Right cardiac atrium (tissue), 5 donors: ENCODE measurements at regions not wholly inside any gene's neighbourhood (a gene's known extent, or its start where the extent isn't known, plus 50 kb on each side); places are given as distances from the start of the nearest gene placed in this dataset.
A peak's percentile ranks its signal among the peaks of the same experiment; 100 is the strongest.

ENCODE experiments used
- ATAC-seq, 2 donors: fragments of 200-7000 bp; cut with Tn5 transposase; one replicate each; pipeline versions ENCODE4 v1.8.0 to v1.9.1; 2020; ENCODE audit warnings: moderate library complexity in 2 of 2, mild to moderate bottlenecking in 1 of 2
- DNase-seq, 3 donors: peaks; one replicate each; pipeline ENCODE4 v3.0.0-alpha.2; 2020
- H3K27ac ChIP-seq: one replicate; pipeline ENCODE4 v1.5.1; 2013; ENCODE audit warnings: mild to moderate bottlenecking, low read length, control low read depth, moderate library complexity
- H3K27me3 ChIP-seq: one replicate; pipeline ENCODE4 v1.6.1; 2013; ENCODE audit not compliant: control insufficient read depth, insufficient read depth
- H3K4me1 ChIP-seq: one replicate; pipeline ENCODE4 v1.6.1; 2013; ENCODE audit warnings: low read length; ENCODE audit not compliant: control insufficient read depth, insufficient read depth
- H3K4me3 ChIP-seq: one replicate; pipeline ENCODE4 v1.5.1; 2013; ENCODE audit warnings: low read length, control low read depth
- H3K9me3 ChIP-seq: one replicate; pipeline ENCODE4 v1.6.1; 2013; ENCODE audit warnings: low read length; ENCODE audit not compliant: control insufficient read depth
- WGBS: extraction: QIAGEN DNeasy Blood & Tissue Kit; methylation state at CpG from one replicate; pipeline ENCODE4 v1.1.7; 2013; 5-methylcytosine and 5-hydroxymethylcytosine counted together
- intact Hi-C, 4 donors: fragments of 100-400 bp; cut with DNase I; formaldehyde crosslinking; loops; one replicate each; pipeline versions ENCODE4 v1.11.0 to v1.14.0; 2022 to 2023
- donor health status: healthy with polysubstance abuse.
- donor health status: DM: no; HTN: yes; CAD: no.
- donor health status: DM: no; HTN: no; CAD: no.
- donor health status: DM: no; HTN: yes; CAD: no; lungs with severe emphysema.
- donor health status: DM: yes; HTN: yes; CAD: no.

DNA sequence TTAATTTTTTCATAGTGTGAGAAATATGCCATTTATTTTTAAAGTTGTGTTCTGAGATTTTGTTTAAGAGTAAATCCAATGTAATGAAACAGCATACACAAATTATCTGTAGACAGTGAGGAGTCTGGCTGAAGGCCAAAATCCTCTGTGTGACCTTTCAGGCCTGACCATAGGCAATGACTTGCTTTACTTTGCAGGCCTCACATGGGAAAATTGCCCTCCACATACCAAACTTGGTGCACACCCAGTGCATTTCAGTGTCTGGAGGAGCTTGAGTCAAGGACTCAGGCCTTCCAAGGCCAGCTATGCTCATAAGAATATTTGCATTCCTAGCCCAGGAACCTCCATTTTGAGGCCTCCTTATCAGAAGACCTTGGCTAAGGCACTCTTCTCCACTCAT lies 430.1 kb downstream of the GABRG1 start:
- DNase-seq: no peak
- H3K4me3 ChIP-seq: no peak overlapping the region
- intact Hi-C loops: no loop called here
- no peaks in the 10 kb centered on the region for H3K4me1 ChIP-seq
- no peak for ATAC-seq
- H3K27ac ChIP-seq: no peak overlapping the region
- no peaks in the 10 kb centered on the region for H3K27me3 ChIP-seq
- H3K9me3 ChIP-seq: no peaks in the 10 kb centered on the region

DNA sequence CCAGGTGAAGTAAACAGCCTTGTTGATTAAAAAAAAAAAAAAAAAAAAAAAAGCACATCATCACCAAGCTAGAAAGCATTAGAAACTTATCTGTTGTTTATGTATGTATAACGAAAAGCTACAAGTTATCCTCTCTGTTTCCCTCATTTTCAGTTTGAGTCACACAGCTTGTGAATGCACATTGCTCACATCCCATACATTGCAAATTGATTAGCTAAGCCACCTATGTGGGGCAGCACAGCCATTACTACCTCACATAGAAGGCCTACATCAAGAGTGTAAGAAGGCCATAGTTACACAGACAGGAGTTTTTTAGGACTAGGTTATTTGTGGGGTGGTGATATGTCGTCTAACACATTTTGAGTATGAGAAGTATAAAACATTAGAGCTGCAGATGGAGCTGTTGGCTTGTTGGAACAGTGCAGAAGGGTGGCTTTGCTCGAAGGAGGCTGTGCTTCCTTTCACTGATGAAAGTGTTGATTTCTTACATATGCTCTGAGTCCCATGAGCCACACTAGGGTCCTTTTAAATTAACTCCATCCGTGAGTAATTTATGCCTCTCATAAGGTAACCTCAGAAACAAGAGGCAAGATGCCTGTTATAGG lies 431.6 kb downstream of the GABRG1 start:
- Histone ChIP-seq H3K9me3 (no peaks in the 10 kb centered on the region), H3K27me3 (no peaks in the 10 kb centered on the region), H3K4me3 (no peak overlapping the region), H3K4me1 (no peaks in the 10 kb centered on the region), H3K27ac (no peak overlapping the region)
- ATAC-seq (no peak), DNase-seq (no peak)
- intact Hi-C loops: no loop called here
- 65% methylated on average over 4 of the region's 4 CpGs for WGBS

DNA sequence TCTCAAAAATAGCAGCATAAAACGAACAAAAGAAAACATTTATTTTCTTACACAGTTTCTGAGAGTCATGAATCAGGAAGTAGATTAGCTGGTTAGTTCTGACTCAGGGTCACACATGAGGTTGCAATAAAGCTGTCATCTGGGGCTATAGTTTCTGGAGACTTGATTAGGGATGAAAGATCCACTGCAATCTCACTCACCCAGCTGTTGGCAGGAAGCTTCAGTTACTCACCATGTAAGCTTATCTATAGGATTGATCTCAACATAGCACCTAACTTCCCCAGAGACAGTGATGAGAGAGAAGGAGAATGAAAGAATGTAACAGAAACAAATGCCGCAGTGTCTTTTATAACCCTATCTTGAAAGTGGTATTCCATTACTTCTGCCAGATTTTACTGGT lies 435.5 kb downstream of the GABRG1 start:
- ATAC-seq: no peak
- intact Hi-C loops: no loop called here
- H3K4me3 ChIP-seq: no peak overlapping the region
- H3K4me1 ChIP-seq: no peaks in the 10 kb centered on the region
- H3K27ac ChIP-seq: no peak overlapping the region
- 45% methylated on average over 2 of the region's 2 CpGs for WGBS
- no peak for DNase-seq
- no peaks in the 10 kb centered on the region for H3K9me3 ChIP-seq
- H3K27me3 ChIP-seq: no peaks in the 10 kb centered on the region

DNA sequence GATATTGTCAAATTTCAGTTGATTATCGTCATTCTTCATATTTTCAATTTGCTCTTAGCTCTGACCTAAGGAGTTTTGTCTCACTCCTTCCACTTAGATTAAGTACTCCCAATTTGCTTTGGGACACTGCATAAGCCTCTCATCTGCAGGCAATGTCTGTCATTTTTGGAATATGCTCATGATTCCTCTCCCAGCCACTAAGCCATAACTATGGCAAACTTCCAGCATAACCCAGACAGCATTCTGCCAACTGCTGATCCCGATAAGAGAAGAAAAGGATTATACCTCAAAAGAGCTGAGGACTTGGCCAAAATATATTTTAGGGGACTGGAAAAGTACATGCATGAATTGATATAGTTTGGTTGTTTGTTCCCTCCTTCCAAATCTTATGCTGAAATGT lies 444.4 kb downstream of the GABRG1 start:
- no peak overlapping the region for H3K4me3 ChIP-seq
- no peaks in the 10 kb centered on the region for H3K4me1 ChIP-seq
- H3K27me3 ChIP-seq: no peaks in the 10 kb centered on the region
- DNase-seq (no peak), ATAC-seq (no peak)
- no peak overlapping the region for H3K27ac ChIP-seq
- intact Hi-C loops: no loop called here
- 72% methylated on average over 2 of the region's 2 CpGs for WGBS
- H3K9me3 ChIP-seq: no peaks in the 10 kb centered on the region

DNA sequence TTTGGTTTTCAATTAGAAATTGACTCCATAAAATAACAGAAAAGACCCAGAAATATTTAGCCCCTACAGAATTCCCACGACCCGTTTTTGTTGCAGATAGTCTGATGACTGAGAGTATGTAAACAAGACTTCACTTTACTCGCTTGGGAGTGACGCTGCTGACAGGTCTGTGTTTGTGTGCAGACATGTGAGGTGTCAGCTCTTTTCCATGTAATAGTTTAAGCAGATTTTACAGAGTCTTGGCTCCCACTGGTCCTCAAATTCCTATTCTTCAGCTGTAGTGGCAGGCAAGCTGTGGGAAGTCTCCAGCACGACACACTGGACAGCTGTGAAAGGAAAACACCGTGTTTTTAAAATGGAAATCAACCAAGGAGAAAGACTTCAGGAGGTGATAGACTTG lies 455.7 kb downstream of the GABRG1 start:
- no peaks in the 10 kb centered on the region for H3K9me3 ChIP-seq
- DNase-seq: no peak
- no peak overlapping the region for H3K4me3 ChIP-seq
- H3K27ac ChIP-seq: no peak overlapping the region
- WGBS: 26% methylated on average over 6 of the region's 6 CpGs
- H3K4me1 ChIP-seq: peaks cover 2% of the 10 kb centered on the region
- ATAC-seq: peak in 1 of 2 donors; percentile 11
- H3K27me3 ChIP-seq: no peaks in the 10 kb centered on the region
- intact Hi-C loops: no loop called here

DNA sequence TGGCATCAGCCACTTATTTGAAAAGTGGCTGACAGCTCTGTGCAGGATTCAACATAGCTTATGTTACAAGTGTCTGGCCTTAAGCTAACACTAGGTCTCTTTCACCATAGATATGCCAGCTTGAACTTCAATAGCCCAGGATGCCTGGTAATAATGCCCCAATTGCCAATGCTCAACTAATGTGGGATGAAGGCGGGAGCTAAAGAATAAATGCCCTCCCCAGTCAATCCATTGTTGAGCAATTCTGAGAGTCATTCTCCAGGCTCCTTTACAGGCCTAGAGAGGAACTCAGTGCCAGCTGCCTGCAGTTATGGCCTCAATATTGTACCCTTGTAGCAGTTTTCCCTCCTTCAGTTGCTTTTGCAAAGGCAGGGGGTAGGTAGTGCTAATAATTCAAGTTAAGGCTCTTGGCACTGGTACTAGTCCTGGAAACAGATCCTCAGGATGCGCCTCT lies 460.2 kb downstream of the GABRG1 start:
- H3K27ac ChIP-seq: peak overlapping the region; percentile 36
- H3K4me3 ChIP-seq: no peak overlapping the region
- ATAC-seq (peak; percentile 64 to 89), DNase-seq (no peak)
- peaks cover 2% of the 10 kb centered on the region for H3K4me1 ChIP-seq
- intact Hi-C loops: no loop called here
- WGBS: 64% methylated on average over 2 of the region's 2 CpGs
- no peaks in the 10 kb centered on the region for H3K27me3 ChIP-seq
- H3K9me3 ChIP-seq: no peaks in the 10 kb centered on the region

DNA sequence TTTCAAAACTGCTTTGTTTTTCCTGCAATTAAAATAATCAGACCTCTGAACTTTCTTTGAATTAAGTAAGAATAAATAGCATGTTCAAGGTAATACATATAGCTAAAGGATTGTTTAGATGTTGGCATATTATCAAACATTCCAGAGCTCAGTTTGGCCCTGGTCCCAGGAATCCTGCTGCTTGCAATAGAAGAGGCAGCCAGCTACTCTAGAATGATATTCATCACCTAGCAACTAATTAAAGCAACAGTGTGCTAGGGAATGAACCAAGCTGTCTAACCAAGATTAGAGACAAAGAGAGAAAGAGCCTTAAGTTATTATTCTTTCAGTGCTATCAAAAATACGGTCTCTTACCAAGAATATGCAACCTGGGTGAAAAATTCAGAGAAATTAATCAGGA lies 460.9 kb downstream of the GABRG1 start:
- 12% methylated on average over 1 of the region's 1 CpG for WGBS
- intact Hi-C loops: no loop called here
- ATAC-seq (peak; percentile 92 to 98), DNase-seq (peak; percentile 39 to 73 (median 56))
- no peaks in the 10 kb centered on the region for H3K9me3 ChIP-seq
- no peak overlapping the region for H3K27ac ChIP-seq
- no peak overlapping the region for H3K4me3 ChIP-seq
- no peaks in the 10 kb centered on the region for H3K27me3 ChIP-seq
- peaks cover 2% of the 10 kb centered on the region for H3K4me1 ChIP-seq

DNA sequence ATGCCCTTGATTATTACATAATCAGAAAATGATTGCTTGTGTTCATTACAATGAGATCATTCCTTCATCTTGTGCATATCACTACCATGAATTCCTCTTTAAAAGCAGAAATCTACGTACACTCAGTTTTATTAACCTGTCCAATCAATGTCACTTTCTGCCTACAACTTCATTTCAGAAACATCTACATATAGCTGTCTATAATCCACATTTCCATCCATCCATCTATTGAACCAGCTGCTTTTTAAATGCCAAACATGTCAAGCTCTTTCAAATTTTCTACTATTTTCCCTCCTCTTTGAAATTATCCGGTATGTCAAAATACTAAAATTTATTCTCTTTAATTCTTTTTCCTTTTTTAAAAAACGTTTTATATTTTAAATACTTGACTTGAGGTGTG lies 462.0 kb downstream of the GABRG1 start:
- Histone ChIP-seq H3K4me3 (no peak overlapping the region), H3K27ac (no peak overlapping the region), H3K27me3 (no peaks in the 10 kb centered on the region), H3K4me1 (peaks cover 2% of the 10 kb centered on the region), H3K9me3 (no peaks in the 10 kb centered on the region)
- WGBS: 66% methylated on average over 3 of the region's 3 CpGs
- ATAC-seq (no peak), DNase-seq (no peak)
- intact Hi-C loops: no loop called here

DNA sequence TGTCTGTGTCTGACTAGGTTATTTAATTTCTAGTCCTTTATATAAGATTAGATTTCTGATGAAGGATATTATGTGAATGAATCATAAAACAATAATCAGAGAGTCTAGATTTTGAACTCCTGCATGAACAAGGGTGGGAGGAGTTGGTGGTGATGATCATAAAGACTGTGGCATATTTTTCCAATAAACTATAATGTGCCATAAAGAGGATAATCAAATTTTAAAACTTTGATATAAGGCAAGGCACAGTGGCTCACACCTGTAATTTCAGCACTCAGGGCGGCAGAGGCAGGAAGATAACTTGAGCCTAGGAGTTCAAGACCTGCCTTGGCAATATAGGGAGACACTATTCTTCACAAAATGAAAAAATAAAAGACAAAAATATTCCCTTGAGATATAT lies 473.3 kb downstream of the GABRG1 start:
- 89% methylated on average over 1 of the region's 1 CpG for WGBS
- H3K9me3 ChIP-seq: no peaks in the 10 kb centered on the region

DNA sequence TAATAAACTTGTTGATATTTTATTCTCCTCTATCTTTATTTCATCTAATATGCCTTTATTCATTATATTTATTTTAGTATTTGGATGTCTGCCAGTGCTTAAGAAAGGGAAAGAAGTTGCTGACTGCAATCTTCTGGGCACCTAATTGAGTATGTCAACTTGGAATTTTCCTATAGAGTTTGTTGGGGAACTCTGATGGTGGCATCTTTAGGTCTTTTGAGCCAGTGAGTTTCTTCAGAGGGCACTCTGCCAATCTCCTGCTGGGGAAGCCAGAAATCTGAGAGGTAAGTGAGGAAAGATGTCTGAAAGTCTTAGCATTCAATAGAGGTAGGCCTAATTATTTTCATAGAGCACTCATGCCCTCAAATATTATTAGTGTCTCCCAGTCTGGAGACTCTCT lies 475.0 kb downstream of the GABRG1 start:
- intact Hi-C loops: no loop called here
- Histone ChIP-seq H3K27ac (no peak overlapping the region), H3K4me3 (no peak overlapping the region), H3K27me3 (no peaks in the 10 kb centered on the region), H3K4me1 (no peaks in the 10 kb centered on the region), H3K9me3 (no peaks in the 10 kb centered on the region)
- ATAC-seq (no peak), DNase-seq (no peak)

More for the DNA sequence above, 473.3 kb downstream of the GABRG1 start:
- no peak for DNase-seq
- Histone ChIP-seq H3K27ac (no peak overlapping the region), H3K4me1 (no peaks in the 10 kb centered on the region), H3K4me3 (no peak overlapping the region), H3K27me3 (no peaks in the 10 kb centered on the region)
- ATAC-seq: no peak
- intact Hi-C loops: no loop called here

DNA sequence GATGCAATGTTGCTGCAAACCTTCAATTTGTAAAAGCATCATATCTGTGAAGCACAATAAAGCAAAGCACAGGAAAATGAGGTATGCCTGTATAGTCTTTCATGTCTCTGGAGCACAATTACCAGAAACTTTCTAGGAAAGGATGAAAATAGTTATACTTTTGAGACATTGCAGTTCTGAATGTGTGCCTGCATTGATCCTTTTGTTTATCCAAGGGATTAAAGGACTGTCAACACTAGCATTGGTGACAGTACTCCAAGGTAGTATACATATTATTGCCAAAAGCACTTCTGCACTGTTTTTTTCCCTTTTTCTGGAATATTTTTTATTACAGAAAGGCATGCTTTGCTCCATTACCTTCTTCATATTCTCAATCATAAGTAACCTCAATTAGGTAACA lies 476.0 kb downstream of the GABRG1 start:
- no peak for DNase-seq
- Histone ChIP-seq H3K9me3 (no peaks in the 10 kb centered on the region), H3K4me3 (no peak overlapping the region), H3K4me1 (no peaks in the 10 kb centered on the region), H3K27ac (no peak overlapping the region), H3K27me3 (no peaks in the 10 kb centered on the region)
- ATAC-seq: no peak
- intact Hi-C loops: no loop called here

DNA sequence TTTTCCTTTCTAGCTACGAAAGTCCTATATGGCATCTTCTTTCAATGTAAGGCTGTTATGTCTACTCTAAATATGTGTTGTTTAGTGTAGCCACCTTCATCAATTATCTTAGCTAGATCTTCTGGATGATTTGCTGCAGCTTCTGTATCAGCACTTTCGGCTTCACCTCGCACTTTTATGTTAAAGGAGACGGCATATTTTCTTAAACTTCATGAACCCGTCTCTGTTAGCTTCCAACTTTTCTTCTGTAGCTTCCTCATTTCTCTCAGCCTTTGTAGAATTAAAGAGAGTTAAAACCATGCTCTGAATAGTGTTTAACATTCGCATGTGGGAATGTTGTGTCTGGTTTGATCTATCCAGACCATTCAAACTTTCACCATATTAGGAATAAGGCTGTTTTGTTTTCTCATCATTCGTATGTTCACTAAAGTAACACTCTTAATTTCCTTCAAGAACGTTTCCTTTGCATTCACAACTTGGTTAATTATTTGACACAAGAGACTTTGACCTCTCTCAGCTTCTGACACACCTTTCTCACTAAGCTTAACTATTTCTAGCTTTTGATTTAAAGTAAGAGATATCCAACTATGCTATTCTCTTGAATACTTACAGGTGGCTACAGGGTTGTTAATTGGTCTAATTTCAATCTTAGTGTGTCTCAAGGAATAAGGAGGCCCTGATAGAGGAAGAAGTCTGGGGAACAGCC lies 476.8 kb downstream of the GABRG1 start:
- ATAC-seq: no peak
- intact Hi-C loops: no loop called here
- 85% methylated on average over 8 of the region's 8 CpGs for WGBS
- Histone ChIP-seq H3K4me3 (no peak overlapping the region), H3K27me3 (no peaks in the 10 kb centered on the region), H3K4me1 (no peaks in the 10 kb centered on the region), H3K27ac (no peak overlapping the region), H3K9me3 (no peaks in the 10 kb centered on the region)
- no peak for DNase-seq
